NCI-H1417 (cell line): ENCODE measurements at regions not wholly inside any gene's neighbourhood (a gene's known extent, or its start where the extent isn't known, plus 50 kb on each side); places are given as distances from the start of the nearest gene placed in this dataset.

Source experiments
- DNase-seq, 3 experiments: peaks; one replicate each; lab custom pipeline; 2025; lab: John Stamatoyannopoulos, UW

DNA sequence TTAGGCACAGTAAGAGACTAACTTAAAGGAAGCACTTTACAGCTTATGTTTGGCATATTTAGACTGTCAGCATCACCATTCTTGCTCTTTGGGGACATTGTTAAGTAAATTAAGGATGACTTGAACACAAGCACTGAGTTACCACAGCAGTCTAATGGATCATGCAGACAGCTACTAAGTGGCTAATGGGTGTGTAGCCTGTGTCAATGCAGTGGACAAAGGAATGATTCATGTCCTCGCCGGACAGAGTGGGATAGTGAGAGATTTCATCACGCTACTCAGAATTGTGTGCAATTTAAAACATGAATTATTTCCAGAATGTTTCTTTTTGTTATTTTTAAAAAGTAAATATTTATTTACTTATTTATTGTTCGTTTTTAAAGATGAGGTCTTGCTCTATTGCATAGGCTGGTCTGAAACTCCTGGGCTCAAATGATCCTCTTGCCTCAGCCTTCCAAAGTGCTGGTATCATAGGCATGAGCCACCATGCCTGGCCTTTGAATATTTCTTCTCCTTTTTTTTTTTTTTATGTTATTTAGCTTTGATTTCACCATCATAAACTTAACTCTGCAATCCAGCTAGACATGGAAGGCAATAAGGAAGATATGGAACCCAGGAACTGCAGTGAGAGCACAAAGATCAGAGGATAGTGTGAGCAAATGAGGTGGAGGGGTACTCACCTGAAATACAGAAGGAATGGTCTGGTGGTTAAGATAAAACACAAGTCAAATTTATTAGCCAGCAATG is 53.0 kb upstream of the KLF4 start:
- no peak for DNase-seq

DNA sequence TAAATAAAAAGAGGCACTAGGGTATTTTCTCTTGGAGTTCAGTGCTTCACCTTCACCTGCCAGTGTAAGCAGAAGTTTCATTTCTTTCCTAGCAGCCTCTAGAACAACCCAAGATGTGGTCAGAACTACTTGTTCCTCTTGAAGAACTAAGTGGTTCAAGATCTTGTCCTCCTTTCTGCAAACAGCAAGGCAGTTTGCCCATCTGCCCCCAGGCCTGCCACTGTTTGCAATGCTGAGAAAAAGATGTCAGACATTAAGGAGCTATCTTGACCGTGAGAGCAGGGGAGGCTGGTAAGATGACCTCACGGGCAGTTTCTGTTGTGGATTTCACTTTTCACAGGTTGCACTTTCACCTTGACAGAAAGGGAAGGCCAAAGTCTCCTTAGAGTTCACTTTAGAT is 52.0 kb upstream of the KLF4 start:
- DNase-seq, result no peak

GRCh38 chr9:107540164-107540561 is 50.6 kb upstream of the KLF4 start:
- peak in 2 of 3 experiments; percentile 17 to 54 for DNase-seq

GRCh38 chr9:107539427-107540163 is 50.0 kb upstream of the KLF4 start:
- no peak for DNase-seq
